ENCODE measurements at regions not wholly inside any gene's neighbourhood (a gene's known extent, or its start where the extent isn't known, plus 50 kb on each side); places are given as distances from the start of the nearest gene placed in this dataset.

DNA sequence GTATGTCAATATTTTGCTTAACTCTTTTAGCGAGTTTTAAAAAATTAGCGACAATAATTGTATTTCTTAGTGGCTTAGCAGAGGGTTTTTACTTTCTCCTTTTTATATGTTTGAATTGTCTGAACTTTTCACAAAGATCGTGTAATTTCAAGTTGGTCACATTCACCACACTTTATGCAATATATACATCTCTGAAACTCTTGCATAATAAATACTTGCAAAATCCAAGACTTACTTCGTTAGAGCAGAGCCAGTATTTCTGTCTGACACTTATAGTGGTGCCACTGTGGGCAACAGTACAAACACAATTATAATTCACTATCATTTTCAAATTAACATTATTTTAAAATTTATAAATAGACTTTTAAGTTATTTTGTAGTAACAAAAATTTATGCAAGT, 62.0 kb downstream of the SUCNR1 start:
- DNase-seq: no peak

DNA sequence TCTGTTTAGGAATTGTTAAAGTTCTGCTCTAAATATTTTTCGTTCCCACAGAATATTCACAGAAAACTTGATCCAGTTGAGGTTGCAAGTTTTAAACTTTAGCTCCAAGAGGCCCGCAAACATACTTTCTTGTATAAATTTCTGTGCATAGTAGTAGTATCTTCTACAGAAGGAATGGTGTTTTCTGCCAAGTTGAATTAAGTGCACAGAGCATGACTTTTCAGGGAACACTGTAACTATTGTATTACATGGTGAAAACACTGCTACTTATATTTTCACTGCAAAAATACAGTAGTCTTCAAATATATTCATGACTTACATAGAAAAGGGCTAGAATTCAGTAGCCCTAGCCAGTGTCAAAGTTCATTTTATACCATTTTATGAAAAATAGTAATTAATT, 67.0 kb downstream of the SUCNR1 start:
- no peak for DNase-seq

DNA sequence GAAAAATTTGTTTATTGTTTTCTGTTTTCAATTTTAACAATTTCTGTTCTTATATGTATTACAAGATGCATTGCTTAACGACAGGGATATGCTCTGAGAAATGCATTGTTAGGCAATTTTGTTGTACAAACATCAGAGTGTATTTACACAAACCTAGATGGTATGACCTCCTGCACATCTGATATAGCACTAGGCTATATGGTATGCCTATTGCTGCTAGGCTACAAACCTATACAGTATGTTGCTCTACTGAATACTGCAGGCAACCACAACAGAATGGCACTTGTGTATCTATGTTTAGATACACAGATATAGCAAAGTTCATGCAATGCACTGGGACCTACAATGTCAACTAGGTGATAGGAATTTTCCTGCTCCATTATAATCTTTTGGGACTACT, 70.1 kb downstream of the SUCNR1 start:
- DNase-seq: no peak

DNA sequence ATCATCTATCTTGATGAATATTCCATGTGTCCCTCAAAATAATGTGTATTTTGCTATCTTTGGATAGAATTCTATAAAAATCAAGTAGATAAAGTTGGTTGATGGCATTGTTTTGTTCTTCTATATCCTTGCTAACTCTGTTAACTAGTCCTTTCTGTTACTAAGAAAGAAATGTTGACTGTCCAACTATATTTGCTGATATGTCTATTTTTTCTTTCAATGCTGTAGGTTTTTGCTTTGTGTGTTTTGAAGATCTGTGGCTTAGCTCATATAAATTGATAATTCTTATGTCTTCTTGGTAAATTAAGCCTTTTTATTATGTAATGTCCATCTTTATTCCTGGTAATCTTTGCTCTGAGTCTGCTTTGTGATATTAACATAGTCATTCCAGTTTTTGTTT, 70.9 kb downstream of the SUCNR1 start:
- no peak for DNase-seq

DNA sequence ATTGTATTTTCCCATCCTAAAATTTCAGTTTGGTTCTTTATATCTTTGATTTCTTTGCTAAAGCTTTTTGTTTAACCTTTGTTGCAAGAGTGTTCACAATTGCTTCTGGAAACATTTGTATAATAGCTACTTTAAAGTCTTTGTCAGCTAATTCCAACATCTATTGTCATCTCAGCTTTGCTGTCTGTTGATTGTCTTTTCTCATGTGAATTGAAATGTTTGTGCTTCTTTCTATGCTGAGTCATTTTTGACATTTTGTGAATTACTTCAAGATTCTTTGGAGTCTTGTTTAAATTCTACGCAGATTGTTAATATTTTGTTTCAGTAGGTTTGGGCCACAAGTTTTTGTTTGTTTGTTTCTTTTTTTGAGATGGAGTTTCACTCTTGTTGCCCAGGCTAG, 73.2 kb downstream of the SUCNR1 start:
- no peak for DNase-seq

DNA sequence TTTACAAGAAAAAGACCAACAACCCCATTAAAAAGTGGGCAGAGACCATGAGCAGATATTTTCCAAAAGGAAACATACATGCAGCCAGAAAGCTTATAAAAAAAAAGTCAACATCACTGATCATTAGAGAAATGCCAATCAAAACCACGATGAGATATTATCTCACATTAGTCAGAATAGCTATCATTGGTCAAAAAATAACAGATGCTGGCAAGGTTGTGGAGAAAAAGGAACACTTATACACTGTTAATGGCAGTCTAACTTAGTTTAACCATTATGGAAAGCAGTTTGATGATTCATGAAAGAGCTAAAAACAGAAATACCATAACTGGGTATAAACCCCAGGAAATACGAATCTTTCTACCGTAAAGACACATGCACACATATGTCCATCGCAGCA, 76.3 kb downstream of the SUCNR1 start:
- no peak for DNase-seq

DNA sequence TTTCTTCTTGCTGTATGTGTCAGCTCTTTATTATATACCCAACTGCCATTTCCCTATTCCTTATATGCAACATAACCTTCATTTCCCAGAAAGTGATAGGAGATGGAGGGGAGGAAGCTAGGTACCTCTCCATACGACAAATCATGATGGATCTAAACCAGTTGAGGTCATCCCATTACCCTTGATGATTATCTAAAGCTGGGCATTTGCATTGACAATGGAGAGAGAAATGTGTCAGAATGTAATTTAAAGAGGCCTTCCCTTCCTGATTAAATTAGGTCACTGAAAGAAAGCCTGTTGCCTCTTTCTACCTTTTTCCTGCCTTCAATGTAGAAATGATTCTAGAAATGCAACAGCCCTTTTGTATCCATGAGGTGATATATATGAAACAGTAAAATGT, 81.9 kb downstream of the SUCNR1 start:
- no peak for DNase-seq

DNA sequence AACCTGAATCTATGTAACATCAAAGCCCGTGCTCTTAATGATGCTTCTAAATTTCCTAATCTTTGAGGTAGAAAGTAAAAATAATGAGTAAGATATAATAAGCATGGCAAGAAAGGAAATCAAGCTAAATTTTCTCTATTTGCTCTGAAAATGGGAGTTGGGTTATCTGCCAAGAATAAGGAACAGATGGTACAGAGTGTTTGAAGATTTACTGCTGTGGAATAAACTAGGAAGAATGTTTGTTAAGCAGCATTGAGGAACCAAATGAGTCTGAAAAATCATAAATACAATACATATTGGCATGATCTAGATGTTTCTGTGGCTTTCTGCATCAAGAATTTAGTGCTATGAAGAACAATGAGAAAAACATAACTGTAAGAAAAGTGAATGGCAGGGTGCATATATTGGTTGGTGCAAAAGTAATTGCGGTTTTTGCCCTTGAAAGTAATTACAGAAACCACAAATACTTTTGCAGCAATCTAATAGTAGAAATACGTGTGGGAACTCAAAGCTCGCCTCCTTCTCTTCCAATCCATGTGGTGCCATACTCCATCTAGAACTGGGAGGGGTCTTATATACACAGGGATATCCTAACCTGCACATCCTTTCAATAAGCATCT, 87.6 kb downstream of the SUCNR1 start:
- no peak for DNase-seq

DNA sequence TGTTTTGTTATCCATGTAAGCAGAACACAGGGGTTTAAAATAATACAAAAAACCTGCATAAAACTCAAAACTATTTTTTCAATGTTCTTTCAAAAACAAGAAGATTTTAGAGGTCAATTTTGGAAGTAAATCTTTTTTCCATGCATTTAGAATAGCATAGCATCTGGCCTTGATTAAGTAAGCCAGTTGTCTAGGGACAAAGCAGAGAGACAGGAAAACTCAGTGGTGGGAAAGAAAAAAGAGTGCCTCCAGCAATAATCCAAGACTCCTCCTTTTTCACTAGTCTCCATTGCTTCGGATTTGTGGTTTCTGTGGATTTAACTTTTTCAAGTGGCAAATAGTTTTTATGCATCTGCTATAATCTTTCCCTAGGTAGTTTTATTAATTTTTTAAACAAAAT, 88.9 kb downstream of the SUCNR1 start:
- DNase-seq: no peak

DNA sequence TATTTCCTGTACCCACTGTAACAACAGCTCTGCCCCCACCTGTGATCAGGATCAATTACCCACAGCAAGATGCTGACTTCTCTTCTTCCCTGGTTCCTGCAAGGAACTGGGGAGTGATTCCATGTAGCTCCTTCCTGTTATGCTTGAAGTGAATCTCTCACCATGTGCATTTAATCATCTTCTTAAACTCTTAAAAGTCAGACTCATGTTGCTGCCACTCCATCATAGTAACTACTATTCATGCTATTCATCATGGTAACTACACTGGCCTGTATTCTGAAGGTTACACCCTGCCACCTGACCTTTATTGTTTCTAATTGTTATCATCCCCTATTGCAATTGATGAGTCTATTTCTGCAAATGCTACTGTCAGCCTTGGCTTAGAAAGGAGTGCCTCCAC, 89.5 kb downstream of the SUCNR1 start:
- no peak for DNase-seq

DNA sequence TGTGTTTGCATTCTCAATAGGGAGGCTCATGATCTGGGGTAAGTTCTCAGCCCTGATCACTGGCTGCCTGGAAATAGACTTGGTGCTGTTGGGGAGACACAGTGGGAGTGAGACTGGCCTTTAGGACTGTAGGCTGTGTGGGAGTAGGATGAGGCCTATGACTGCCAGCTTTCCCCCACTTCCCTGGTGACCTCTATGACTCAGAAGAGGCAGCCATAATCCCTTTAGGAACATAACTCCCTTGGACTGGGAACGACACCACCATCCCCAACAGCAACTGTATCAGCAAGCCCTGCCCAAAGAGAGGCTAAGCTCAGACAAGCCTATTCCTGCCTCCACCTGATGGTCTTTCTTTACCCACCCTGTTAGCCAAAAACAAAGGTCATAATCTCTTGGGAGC, 91.3 kb downstream of the SUCNR1 start:
- no peak for DNase-seq

DNA sequence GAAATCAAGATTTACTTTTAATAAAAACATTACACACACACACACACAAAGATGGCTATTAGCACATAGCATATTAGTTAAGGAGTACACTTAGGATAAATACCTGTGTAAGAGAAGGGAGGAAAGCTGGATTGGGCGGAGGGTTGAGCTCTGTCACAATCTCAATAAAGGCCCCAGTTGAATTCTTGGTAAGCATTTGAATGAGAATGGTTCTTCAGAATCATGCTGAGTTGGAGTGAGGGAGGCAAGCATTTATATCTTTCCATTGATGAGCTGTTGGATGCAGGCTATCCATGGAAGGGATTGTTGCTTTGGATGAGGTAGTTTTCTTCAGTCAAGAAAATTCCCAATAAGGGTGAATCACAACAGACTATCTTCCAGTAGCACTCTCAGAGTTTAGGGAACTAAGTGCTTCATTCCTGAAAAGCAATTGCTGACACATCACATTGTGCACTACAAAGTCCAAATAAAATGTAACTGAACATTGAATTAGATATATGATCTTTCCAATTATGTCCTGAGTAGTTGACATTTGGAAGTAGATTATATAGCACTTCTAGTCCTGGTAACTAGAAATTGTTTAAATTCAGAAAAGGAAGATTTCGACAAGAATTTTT, 95.7 kb downstream of the SUCNR1 start:
- DNase-seq: no peak

DNA sequence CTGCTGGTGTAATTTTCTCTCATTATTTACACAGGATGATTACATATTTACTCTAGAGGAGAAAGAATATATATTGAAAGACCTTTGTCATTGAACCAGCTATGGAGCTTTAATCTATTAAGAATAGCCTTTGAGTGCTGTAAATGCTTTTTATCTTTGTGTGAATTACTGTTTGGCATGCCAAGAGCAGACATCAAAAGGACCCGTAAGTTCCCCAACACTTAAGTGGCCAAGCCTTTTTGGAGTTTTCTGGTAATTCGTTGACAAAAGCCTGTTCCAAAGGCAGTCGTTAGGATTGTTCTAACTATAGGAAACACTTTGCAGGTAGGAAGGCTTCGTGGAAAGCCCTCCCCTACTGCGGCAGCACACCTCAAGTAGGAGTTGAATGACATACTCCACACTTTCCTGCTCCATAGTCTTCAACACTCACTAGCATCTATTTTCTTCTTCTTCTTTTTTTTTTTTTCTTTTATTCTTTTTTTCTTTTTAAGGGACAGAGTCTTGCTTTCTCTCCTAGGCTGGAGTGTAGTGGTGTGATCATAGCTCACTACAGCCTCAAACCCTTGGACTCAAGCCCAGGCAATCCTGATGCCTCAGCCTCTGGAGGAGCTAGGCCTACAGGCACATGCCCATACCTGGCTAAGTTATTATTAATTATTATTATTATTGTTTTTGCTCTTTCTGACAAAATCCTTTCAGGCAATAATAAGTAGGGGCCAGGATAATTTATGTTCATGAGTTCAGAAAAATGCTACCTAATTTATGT, 98.6 kb downstream of the SUCNR1 start:
- DNase-seq: no peak

DNA sequence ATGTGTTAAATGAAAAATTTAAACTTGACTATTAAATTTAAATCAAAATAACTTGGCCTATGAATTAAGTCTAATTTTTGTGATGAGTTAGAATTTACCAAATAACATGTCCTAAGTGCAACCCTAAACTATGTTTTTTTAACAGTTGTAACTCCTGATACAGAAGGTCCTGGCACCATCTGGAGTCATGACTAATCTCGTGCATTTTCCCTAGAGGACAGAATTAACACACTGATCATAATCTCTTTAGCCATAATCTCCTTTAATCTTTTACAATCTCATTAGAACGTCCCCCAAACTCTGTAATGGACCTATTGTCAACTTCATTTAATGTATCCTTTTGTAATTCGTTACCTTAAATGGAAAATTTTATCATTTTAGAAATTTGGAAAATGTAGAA, 100.6 kb downstream of the SUCNR1 start:
- no peak for DNase-seq

DNA sequence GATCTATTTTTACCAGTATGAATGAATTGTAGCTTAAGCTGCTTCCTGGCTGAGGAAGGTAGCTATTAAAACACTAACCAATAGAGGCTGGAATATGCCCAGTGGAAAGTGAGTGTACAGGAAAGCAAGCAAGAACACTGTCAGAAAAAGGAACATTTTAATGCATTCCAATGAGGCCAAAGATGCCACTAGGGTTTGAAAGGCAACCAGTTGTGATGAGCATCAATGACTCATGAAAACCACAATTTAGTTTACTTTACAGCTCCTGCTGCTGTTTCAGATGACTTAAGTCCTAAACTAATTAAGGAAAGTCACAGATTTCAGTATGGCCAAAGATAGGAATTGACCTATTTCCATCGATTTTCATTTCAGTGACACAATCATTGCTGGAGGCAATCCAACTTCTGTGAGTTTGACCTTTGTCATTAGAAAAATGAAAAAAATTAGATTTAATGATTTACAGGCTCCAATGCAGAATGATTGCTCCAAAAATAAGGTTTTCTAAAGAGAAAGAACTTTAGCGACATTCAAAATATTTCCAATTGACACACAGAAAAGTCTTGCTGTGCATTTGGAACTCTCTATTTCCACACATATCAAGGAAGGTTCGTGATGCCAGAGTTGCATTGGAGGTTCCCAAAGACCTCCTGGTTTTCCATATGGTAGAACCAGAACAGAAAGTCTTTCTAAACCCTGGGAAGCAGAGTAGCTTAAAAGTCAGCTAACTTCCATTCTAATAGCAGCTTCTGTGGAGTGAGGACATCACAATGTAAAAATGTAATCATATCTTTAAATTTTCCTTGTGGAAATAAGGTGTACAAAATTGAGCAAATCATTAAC, 103.0 kb downstream of the SUCNR1 start:
- DNase-seq: no peak

DNA sequence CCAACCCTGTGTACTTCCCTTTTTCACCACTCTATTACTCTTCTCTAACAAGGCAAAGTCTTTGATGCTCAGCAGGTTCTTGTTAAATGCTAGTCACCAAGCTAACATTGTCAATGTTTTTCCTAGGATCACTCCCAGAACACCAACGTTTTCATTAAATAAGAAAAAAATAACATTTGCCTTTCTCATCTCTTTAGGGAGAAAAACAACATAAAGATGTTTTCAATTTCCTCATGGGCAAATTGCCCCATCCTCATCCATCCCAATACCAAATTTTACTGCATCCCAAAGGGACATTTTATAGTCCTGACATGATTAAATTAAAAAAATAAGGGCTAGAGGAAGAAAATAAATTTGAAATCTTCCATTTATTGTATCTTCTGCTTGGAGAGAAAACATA, 106.5 kb downstream of the SUCNR1 start:
- DNase-seq: no peak

DNA sequence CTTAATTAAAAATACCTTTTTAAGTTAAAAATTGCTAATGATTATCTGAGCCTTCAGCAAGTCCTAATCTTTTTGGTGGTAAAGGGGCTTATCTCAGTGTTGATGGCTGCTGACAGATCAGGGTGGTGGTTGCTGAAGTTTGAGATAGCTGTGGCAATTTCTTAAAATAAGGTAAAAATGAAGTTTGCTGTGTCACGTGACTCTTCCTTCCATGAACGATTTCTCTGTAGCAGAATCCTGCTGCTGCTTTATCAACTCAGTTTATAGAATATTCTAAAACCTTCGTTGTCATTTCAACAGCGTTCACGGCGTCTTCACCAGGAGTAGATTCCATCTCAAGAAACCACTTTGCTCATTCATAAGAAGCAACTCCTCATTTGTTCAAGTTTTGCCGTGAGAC, 110.1 kb downstream of the SUCNR1 start:
- DNase-seq: no peak

DNA sequence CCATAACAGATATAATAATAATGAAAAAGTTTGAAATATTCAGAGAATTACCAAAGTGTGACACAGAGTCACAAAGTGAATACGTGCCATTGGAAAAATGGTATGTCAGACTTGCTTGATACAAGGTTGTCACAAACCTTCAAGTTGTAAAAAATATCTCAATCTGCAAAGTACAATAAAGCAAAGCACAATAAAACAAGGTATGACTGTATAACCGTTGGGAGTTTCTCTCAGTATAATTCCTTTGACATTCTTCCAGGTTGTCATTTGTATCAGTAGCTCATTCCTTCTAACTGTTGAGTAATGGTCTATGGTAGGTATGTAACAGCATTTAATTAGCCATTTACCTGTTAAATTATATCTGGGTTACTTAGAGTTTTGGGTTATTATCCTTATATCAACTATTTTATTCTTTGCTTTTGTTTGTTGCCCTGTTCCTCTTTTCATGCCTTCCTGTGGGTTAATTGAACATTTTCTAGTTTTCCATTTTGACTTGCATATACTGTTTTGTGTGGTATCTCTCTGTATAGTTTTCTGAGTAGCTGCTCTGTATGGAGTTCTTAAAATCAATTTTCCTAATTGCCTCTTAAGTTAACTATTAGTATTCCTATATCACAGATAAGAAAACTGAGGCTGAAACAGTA, 112.5 kb downstream of the SUCNR1 start:
- DNase-seq: no peak

DNA sequence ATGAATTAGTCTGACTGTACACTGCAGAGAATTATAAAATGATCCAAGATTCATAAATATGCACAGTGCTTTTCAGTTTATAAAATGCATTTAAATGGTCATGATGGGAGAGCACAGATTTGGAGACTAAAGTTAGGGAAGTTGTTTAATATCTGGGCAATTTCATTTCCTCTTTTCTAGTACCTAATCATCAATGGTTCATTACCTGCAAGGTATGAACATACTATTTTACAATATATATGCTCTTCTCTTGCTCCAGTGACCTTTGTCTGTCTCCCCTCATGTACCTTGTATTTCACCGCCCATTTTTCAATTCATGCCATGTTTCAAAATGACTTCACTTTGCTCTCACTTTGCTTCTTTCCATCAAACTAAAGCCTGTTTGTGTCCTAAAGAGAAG, 114.5 kb downstream of the SUCNR1 start:
- DNase-seq: no peak

DNA sequence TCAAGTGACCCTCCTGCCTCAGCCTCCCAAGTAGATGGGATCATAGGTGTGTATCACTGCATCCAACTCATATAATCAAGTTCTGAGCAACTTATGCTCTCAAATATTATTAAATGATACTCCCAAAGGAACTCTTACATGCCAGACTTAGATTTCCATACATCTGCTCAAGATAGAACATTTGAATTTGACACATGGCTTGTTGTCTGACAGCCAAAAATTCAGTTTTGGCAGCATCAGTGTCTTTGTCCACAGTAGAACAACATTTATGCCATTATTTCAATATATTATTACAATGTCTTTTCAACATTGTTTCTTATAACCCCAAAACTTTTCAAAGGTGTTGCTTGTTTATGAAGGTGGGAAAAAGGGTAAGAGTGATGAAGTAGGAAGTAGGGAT, 116.2 kb downstream of the SUCNR1 start:
- DNase-seq: no peak

DNA sequence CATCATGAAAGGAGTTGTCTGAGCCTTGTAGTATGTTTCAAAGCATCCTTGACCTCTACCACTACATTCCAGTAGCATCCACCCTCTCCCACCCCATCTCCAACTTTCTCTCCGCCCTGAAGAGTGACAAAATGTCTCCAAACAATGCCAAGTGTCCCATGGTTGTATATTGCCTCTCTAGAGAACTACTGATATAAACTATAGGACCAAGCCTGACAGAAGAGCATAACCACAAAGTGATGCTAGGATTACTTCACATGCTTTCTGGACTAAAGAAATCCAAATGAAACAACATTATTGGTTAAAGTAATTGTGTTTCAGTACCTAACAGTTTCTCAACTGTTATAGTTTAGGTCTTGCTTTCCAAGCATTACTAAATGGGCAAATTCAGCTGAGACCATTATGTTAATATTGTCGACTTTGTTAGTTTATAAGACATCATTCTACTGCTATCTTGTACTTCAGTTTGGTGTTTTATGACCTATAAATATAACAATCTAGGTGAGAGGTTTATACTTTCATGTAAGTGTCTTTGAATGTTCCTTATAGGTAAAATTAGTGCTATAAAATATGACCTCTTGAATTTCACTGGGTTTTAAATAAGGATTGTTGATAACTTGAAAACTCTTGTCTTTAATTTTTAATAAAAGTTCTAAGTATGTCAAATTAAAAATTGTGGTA, 117.4 kb downstream of the SUCNR1 start:
- no peak for DNase-seq

DNA sequence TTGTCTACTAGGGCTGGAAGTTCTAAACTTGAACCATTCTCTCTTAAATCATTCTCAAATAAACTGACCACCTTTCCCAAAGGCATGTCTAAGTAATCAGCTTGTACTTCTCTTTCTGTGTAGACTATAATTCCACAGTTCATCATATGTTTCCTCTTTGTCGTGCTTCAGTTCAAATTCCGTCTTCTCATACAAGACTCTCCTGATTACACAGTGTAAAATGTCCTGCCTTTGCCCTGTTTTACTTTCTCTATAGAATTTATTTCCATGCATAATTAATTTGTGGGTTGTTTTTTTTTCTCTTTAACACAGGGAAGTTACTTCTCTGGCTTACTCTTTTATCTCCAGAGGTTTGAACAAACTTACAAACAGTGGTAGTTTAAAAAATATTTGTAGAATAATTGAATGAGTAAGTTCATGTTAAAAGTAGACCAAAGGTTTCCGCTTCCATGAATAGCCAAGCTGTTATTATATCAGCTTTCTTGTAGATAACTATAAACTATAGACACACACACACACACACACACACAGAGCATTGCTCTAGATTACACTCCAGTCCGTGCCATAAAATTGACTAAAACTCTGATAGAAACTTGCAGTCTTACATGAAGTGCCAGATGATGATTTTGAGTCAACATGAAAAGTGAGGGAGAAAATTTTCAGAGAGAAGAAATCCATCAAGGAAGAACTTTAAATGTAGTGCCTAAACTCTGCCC, 119.0 kb downstream of the SUCNR1 start:
- no peak for DNase-seq
